HEK293 (cell line): ENCODE measurements at regions not wholly inside any gene's neighbourhood (a gene's known extent, or its start where the extent isn't known, plus 50 kb on each side); places are given as distances from the start of the nearest gene placed in this dataset.

ENCODE experiments used
- BCL11A ChIP-seq: fragments of 450-650 bp; formaldehyde crosslinking; IDR thresholded peaks from 2 replicates; pipeline ENCODE4 v1.5.1; 2016; ENCODE audit warnings: low read depth, missing biosample characterization, missing genetic modification characterization
- OVOL3 ChIP-seq: fragments of 450-650 bp; formaldehyde crosslinking; IDR thresholded peaks from 2 replicates; pipeline ENCODE4 v1.5.1; 2016; ENCODE audit warnings: missing biosample characterization, missing genetic modification characterization
- SCRT1 ChIP-seq: fragments of 450-650 bp; formaldehyde crosslinking; IDR thresholded peaks from 2 replicates; pipeline ENCODE4 v1.5.1; 2016; ENCODE audit warnings: missing biosample characterization, missing genetic modification characterization, borderline replicate concordance
- SP7 ChIP-seq: fragments of 450-650 bp; formaldehyde crosslinking; IDR thresholded peaks from 2 replicates; pipeline ENCODE4 v1.5.1; 2016; ENCODE audit warnings: missing biosample characterization, missing genetic modification characterization
- YY1 ChIP-seq: fragments of 450-650 bp; formaldehyde crosslinking; IDR thresholded peaks from 2 replicates; pipeline ENCODE4 v1.5.1; 2018; ENCODE audit warnings: missing biosample characterization, missing genetic modification characterization
- ZBTB20 ChIP-seq: fragments of 450-650 bp; formaldehyde crosslinking; IDR thresholded peaks from 2 replicates; pipeline ENCODE4 v1.5.1; 2016; ENCODE audit warnings: missing biosample characterization, missing genetic modification characterization
- ZBTB21 ChIP-seq: fragments of 450-650 bp; formaldehyde crosslinking; IDR thresholded peaks from 2 replicates; pipeline ENCODE4 v1.5.1; 2017; ENCODE audit warnings: missing biosample characterization, missing genetic modification characterization
- ZNF19 ChIP-seq: fragments of 450-650 bp; formaldehyde crosslinking; IDR thresholded peaks from 2 replicates; pipeline ENCODE4; 2016; ENCODE audit warnings: missing biosample characterization, missing genetic modification characterization, low read depth
- ZNF510 ChIP-seq: fragments of 450-650 bp; formaldehyde crosslinking; IDR thresholded peaks from 2 replicates; pipeline ENCODE4 v1.5.1; 2018; ENCODE audit warnings: mild to moderate bottlenecking, missing genetic modification characterization, missing biosample characterization; ENCODE audit not compliant: insufficient replicate concordance
- TF ChIP-seq, protein P1 (sequence below): fragments of 450-650 bp; formaldehyde crosslinking; IDR thresholded peaks from 2 replicates; pipeline ENCODE4 v1.5.1; 2016; ENCODE audit warnings: missing biosample characterization, missing genetic modification characterization
- TF ChIP-seq, protein P2 (sequence below): fragments of 450-650 bp; formaldehyde crosslinking; IDR thresholded peaks from 2 replicates; pipeline ENCODE4 v1.5.1; 2016; ENCODE audit warnings: missing biosample characterization, missing genetic modification characterization
- TF ChIP-seq, protein P3 (sequence below): fragments of 450-650 bp; formaldehyde crosslinking; IDR thresholded peaks from 2 replicates; pipeline ENCODE4 v1.5.1; 2016; ENCODE audit warnings: missing biosample characterization, missing genetic modification characterization, low read depth
- TF ChIP-seq, protein P4 (sequence below): fragments of 450-650 bp; formaldehyde crosslinking; IDR thresholded peaks from 2 replicates; pipeline ENCODE4 v1.5.1; 2016; ENCODE audit warnings: missing biosample characterization, missing genetic modification characterization

DNA sequence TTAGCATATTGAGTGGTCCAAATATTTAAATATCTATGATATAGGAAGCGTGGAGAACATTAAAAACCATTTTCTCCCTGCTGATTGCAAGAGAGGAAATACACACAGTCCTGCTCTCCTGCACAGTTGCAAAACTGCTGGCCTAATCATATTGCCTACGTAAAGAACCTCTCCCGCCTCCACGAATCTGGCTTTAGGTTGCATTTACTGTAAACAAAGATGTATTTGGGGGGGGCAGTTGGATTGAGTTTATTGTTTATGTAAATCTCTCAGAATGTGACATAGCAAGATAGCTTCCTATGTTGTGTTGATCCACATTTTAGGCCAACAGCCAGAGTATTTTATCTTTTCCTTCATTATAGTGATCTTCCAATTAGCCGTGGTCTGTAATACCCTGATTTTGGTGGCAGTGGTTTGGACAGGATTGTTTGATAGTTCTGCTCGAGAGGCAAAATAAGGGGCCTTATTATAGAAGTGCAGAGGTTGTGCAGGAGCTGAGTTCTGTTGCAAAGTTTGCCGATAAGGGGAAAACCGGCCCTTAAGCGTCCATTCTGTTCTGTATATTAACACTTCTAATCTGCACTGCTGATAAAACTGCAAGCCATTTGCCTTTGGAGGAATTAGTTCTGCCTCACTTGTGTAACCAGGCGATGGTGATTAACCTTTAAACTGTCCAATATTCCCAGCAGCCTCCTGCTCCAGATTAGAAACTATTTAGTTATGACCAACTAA, 101.6 kb upstream of the SIX3 start:
- TF ChIP-seq SP7 (tag by site-specific recombination), result no peak
- no peak for TF ChIP-seq ZBTB20
- TF ChIP-seq, protein P1, sequence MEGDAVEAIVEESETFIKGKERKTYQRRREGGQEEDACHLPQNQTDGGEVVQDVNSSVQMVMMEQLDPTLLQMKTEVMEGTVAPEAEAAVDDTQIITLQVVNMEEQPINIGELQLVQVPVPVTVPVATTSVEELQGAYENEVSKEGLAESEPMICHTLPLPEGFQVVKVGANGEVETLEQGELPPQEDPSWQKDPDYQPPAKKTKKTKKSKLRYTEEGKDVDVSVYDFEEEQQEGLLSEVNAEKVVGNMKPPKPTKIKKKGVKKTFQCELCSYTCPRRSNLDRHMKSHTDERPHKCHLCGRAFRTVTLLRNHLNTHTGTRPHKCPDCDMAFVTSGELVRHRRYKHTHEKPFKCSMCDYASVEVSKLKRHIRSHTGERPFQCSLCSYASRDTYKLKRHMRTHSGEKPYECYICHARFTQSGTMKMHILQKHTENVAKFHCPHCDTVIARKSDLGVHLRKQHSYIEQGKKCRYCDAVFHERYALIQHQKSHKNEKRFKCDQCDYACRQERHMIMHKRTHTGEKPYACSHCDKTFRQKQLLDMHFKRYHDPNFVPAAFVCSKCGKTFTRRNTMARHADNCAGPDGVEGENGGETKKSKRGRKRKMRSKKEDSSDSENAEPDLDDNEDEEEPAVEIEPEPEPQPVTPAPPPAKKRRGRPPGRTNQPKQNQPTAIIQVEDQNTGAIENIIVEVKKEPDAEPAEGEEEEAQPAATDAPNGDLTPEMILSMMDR (tag by site-specific recombination), result no peak
- TF ChIP-seq ZNF19 (tag by site-specific recombination), result no peak
- TF ChIP-seq, protein P2, sequence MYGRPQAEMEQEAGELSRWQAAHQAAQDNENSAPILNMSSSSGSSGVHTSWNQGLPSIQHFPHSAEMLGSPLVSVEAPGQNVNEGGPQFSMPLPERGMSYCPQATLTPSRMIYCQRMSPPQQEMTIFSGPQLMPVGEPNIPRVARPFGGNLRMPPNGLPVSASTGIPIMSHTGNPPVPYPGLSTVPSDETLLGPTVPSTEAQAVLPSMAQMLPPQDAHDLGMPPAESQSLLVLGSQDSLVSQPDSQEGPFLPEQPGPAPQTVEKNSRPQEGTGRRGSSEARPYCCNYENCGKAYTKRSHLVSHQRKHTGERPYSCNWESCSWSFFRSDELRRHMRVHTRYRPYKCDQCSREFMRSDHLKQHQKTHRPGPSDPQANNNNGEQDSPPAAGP (tag by site-specific recombination), result no peak
- no peak for TF ChIP-seq BCL11A (tag by site-specific recombination)
- no peak for TF ChIP-seq OVOL3 (tag by site-specific recombination)
- TF ChIP-seq YY1 (tag by site-specific recombination), result no peak
- TF ChIP-seq, protein P3, sequence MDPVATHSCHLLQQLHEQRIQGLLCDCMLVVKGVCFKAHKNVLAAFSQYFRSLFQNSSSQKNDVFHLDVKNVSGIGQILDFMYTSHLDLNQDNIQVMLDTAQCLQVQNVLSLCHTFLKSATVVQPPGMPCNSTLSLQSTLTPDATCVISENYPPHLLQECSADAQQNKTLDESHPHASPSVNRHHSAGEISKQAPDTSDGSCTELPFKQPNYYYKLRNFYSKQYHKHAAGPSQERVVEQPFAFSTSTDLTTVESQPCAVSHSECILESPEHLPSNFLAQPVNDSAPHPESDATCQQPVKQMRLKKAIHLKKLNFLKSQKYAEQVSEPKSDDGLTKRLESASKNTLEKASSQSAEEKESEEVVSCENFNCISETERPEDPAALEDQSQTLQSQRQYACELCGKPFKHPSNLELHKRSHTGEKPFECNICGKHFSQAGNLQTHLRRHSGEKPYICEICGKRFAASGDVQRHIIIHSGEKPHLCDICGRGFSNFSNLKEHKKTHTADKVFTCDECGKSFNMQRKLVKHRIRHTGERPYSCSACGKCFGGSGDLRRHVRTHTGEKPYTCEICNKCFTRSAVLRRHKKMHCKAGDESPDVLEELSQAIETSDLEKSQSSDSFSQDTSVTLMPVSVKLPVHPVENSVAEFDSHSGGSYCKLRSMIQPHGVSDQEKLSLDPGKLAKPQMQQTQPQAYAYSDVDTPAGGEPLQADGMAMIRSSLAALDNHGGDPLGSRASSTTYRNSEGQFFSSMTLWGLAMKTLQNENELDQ (tag by site-specific recombination), result no peak
- TF ChIP-seq ZBTB21 (tag by site-specific recombination), result no peak
- TF ChIP-seq, protein P4, sequence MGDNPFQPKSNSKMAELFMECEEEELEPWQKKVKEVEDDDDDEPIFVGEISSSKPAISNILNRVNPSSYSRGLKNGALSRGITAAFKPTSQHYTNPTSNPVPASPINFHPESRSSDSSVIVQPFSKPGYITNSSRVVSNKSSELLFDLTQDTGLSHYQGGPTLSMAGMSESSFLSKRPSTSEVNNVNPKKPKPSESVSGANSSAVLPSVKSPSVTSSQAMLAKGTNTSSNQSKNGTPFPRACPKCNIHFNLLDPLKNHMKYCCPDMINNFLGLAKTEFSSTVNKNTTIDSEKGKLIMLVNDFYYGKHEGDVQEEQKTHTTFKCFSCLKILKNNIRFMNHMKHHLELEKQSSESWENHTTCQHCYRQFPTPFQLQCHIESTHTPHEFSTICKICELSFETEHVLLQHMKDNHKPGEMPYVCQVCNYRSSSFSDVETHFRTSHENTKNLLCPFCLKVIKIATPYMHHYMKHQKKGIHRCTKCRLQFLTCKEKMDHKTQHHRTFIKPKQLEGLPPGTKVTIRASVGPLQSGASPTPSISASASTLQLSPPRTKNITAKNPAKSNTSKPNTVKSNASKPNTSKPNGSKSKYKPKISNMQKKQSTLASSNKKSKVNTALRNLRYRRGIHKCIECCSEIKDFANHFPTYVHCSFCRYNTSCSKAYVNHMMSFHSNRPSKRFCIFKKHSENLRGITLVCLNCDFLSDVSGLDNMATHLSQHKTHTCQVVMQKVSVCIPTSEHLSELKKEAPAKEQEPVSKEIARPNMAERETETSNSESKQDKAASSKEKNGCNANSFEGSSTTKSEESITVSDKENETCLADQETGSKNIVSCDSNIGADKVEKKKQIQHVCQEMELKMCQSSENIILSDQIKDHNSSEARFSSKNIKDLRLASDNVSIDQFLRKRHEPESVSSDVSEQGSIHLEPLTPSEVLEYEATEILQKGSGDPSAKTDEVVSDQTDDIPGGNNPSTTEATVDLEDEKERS, result no peak
- no peak for TF ChIP-seq ZNF510 (tag by site-specific recombination)
- TF ChIP-seq SCRT1 (tag by site-specific recombination), result no peak
